SJSA1 (cell line): ENCODE measurements at regions not wholly inside any gene's neighbourhood (a gene's known extent, or its start where the extent isn't known, plus 50 kb on each side); places are given as distances from the start of the nearest gene placed in this dataset.

ENCODE experiments used
- DNase-seq, 2 experiments: peaks; one replicate each; pipeline ENCODE4 v3.0.0-alpha.2; 2015 to 2020; ENCODE audit warnings: low spot score in 2 of 2, low read depth in 1 of 2
- H3K27ac ChIP-seq: fragments of 250-450 bp; sonication (Bioruptor Pico); 2 replicates; pipeline ENCODE4 v1.5.1; 2020; ENCODE audit warnings: mild to moderate bottlenecking, moderate library complexity
- H3K27me3 ChIP-seq: fragments of 250-450 bp; sonication (Bioruptor Pico); replicated peaks from 2 replicates; pipeline ENCODE4 v1.5.1; 2020; ENCODE audit warnings: mild to moderate bottlenecking, moderate library complexity
- H3K36me3 ChIP-seq: fragments of 250-450 bp; sonication (Bioruptor Pico); 2 replicates; pipeline ENCODE4 v1.5.1; 2020; ENCODE audit warnings: mild to moderate bottlenecking
- H3K4me1 ChIP-seq: fragments of 250-450 bp; sonication (Bioruptor Pico); replicated peaks from 2 replicates; pipeline ENCODE4 v1.6.1; 2021; ENCODE audit warnings: mild to moderate bottlenecking
- H3K4me3 ChIP-seq: fragments of 250-450 bp; sonication (Bioruptor Pico); 2 replicates; pipeline ENCODE4 v1.5.1; 2020; ENCODE audit warnings: mild to moderate bottlenecking
- H3K9me3 ChIP-seq: fragments of 250-450 bp; sonication (Bioruptor Pico); replicated peaks from 2 replicates; pipeline ENCODE4 v1.5.1; 2020; ENCODE audit warnings: mild to moderate bottlenecking

DNA sequence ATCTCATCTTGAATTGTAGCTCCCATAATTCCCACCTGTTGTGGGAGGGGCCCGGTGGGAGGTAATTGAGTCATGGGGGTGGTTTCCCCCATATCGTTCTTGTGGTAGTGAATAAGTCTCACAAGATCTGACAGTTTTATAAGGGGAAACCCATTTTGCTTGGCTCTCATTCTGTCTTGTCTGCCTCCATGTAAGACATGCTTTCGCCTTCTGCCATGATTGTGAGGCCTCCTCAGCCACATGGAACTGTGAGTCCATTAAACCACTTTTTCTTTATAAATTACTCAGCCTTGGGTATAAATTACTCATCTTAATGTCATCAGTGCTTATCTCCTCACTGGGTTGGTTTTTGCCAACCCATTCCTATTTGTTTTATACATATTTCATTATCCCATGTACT is 142.0 kb upstream of the GMDS start:
- Histone ChIP-seq H3K27ac (no peak overlapping the region), H3K9me3 (no peaks in the 10 kb centered on the region), H3K4me3 (no peak overlapping the region), H3K4me1 (no peaks in the 10 kb centered on the region), H3K36me3 (no peaks in the 10 kb centered on the region), H3K27me3 (no peaks in the 10 kb centered on the region)
- no peak for DNase-seq

DNA sequence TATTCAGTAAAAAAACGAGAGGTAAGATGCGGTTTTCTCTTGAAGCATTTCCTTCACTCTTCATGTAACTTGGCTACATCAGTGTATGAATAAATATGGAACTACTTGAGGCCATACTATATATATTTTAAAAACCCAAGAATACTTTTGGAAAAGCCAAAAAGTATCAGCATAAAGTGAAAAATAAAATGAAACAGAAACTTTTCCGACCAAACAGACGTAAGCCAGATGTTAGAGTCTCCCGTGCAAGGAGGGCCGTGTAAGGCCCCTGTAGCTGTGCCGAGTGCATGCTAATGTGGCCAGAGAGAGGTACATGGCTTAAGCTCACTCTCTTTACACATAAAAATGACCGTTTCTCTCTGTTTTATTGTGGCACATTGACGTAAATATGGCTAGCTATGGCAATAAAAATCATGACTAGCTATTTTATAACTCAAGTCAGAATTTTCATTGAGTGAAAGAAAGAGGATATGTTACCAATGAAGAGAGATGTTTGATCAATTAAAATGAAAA is 140.1 kb upstream of the GMDS start:
- Histone ChIP-seq H3K4me1 (no peaks in the 10 kb centered on the region), H3K4me3 (no peak overlapping the region), H3K27ac (no peak overlapping the region)

DNA sequence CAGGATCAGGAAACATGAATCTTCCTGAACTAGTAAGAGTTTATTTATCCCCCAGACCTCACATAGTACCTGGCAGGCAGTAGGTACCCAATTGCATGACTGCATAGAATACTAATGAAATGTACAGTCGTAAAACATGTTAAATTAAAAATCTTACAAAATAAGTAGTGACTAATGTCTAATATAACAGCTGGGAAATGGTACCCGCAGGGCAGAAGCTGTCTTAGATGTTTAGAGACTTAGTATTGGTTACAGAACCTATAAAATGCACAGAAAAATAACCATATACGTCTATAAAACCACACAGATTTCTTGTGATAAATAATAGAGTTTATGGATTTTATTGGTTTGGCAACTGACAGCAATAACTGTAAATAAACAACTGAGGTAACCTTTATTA is 139.1 kb upstream of the GMDS start:
- no peak overlapping the region for H3K4me3 ChIP-seq
- H3K27ac ChIP-seq, result no peak overlapping the region
- H3K4me1 ChIP-seq, result peaks cover 6% of the 10 kb centered on the region
- no peak for DNase-seq
- H3K36me3 ChIP-seq, result no peaks in the 10 kb centered on the region
- H3K27me3 ChIP-seq, result no peaks in the 10 kb centered on the region
- no peaks in the 10 kb centered on the region for H3K9me3 ChIP-seq

More for the DNA sequence above, 140.1 kb upstream of the GMDS start:
- no peaks in the 10 kb centered on the region for H3K9me3 ChIP-seq
- H3K27me3 ChIP-seq, result no peaks in the 10 kb centered on the region
- no peak for DNase-seq
- no peaks in the 10 kb centered on the region for H3K36me3 ChIP-seq

GRCh38 chr6:2381872-2382661 is 136.7 kb upstream of the GMDS start:
- no peaks in the 10 kb centered on the region for H3K36me3 ChIP-seq
- no peaks in the 10 kb centered on the region for H3K9me3 ChIP-seq
- no peak for DNase-seq
- H3K4me3 ChIP-seq, result no peak overlapping the region
- H3K27ac ChIP-seq, result no peak overlapping the region
- H3K4me1 ChIP-seq, result peaks cover 29% of the 10 kb centered on the region
- no peaks in the 10 kb centered on the region for H3K27me3 ChIP-seq

DNA sequence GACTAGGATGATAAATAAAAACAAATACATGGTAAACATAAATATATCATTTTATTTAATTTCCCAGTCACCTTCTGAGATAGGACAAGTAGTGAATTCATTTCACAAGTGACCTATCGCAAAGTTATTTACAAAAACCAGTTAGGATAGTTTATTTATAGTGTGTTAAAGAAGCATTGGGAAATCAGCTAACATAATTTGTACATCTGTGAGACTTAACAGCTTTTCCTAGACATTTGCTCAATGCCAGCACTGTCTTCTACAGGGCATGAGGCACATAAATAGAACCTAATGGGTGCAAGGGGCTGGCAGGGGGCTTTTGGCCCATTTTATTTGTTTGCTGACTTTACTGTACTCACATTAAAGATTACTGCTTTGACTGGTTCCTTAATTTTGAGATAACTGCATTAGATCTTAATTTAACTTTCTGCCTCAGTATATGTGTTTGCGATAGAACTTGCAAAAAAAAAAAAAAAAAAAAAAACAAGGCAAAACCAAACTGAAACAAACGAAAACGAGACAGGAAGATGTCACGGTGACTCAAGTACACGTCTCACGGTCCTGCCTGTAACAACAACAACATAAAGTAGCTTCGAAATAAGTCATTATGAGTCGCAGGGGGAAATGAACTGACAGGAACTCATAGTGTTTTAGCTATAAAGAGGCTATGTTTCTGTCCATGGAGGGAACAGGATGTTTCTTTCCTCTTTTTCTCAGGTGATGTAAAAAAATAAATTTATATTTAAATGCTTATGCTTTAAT is 133.7 kb upstream of the GMDS start:
- Histone ChIP-seq H3K27me3 (no peaks in the 10 kb centered on the region), H3K4me1 (peaks cover 39% of the 10 kb centered on the region), H3K4me3 (no peak overlapping the region), H3K27ac (peak overlapping the region; percentile 75), H3K9me3 (no peaks in the 10 kb centered on the region), H3K36me3 (no peaks in the 10 kb centered on the region)
- peak in 1 of 2 experiments; percentile 64 for DNase-seq

GRCh38 chr6:2378046-2378657 is 132.7 kb upstream of the GMDS start:
- Histone ChIP-seq H3K4me3 (no peak overlapping the region), H3K4me1 (peaks cover 39% of the 10 kb centered on the region), H3K27me3 (no peaks in the 10 kb centered on the region), H3K9me3 (no peaks in the 10 kb centered on the region), H3K36me3 (no peaks in the 10 kb centered on the region), H3K27ac (peak overlapping the region; percentile 74)
- peak in 1 of 2 experiments; percentile 4 for DNase-seq

DNA sequence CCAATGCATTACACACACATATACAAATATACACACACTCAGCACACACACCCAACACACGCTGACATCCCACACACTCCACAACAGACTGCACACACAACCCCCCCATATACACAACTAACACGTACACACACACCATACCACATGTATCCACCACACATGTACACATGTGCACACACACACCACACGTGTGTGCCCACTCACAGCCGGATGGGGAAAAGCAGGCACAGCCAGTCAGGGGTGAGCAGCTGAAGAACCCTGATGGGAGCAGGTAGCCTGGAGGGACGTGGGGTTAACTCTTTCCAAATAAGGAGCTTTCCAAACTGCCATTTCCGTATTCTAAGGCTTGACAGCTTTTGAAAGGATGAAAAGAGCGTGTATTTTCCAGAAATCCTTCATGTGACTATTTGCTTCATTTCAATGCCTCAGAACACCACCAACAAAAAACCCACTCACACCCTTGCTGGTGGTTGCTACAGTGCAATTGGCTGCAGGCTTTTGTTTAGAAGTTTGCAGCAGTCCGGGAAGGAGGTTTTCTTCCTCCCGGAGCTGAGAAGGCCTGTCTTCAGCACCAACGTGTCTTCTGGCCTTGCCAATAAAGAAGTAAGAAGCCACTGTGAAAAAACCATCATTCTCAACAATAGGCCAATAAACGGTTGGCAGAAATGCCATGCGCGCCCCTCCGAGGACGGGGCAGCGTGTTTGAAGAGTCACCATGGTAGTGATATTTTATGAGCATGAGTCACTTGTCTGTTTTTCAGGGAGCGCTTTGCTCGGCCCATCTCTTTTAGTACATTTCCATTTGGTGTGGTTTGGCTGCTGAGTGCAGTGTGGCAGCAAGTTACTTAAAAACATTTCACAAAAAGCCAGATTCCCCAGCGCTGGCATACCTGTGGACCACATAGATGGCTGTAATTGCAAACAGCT is 131.3 kb upstream of the GMDS start:
- Histone ChIP-seq H3K27me3 (no peaks in the 10 kb centered on the region), H3K36me3 (no peaks in the 10 kb centered on the region), H3K4me3 (peak overlapping the region; percentile 1; the same call in 1 of the 2 replicates), H3K27ac (peak overlapping the region; percentile 74), H3K4me1 (peaks cover 39% of the 10 kb centered on the region), H3K9me3 (no peaks in the 10 kb centered on the region)
- peak; percentile 85 to 94 for DNase-seq

DNA sequence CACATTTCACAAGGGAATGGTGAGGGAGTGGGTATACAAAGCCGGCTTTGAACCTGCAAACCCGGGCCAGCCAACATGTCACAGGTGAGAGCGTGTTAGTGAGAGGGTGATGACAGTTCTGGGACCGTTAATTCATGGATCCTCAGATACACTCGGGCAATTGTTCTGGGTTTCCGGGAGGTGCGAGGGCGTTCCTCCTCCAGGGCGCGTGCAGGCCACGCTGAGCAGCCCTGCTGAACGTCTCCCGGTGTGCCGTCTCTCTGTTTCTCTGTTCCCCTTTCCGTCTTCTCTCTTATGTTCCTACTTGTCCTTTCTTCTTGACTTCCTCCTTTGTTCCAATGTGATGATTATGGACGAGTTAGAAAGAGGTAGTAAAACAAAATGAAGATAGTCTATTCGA is 130.0 kb upstream of the GMDS start:
- H3K4me3 ChIP-seq, result no peak overlapping the region
- H3K4me1 ChIP-seq, result peaks cover 39% of the 10 kb centered on the region
- H3K36me3 ChIP-seq, result no peaks in the 10 kb centered on the region
- H3K27me3 ChIP-seq, result no peaks in the 10 kb centered on the region
- no peaks in the 10 kb centered on the region for H3K9me3 ChIP-seq
- no peak overlapping the region for H3K27ac ChIP-seq
- DNase-seq, result no peak

DNA sequence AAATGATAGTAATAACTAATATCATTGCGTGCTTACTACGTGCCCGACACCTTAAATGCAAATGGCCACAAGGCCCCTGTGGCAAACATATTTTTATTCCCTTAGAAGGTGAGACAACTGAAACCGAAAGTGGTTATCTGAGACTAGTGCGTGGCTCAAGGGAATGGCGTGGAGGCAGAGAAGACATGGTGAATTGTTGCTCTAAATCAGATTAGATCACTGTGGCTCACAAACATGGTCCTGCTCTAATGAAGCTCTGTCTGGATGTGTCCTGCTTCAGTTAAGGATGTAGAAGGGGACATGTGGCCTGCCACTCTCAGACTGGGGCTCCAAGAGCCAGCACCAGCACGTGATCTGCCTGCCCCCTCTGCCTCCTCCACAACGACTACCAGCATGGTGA is 124.2 kb upstream of the GMDS start:
- Histone ChIP-seq H3K4me1 (no peaks in the 10 kb centered on the region), H3K27ac (no peak overlapping the region), H3K27me3 (no peaks in the 10 kb centered on the region), H3K4me3 (no peak overlapping the region), H3K36me3 (no peaks in the 10 kb centered on the region), H3K9me3 (no peaks in the 10 kb centered on the region)
- no peak for DNase-seq

DNA sequence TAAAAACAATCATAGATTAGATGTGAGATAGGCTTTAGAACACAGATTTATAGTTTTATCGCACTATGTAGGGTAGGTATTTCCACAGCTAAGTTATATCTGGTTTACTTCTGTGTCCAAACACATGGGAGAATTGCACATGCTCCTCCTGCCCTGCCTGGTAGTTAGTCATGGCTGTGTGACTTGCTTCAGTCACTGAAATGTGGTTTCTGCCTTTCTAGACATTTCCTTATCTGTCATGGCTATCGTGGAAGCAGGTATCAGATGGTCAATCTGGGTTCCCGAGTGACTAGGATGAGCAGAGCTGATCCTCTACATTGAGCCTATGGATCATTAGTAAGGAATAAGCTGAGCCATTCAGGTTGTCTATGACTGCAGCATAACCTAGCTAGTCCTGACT is 117.8 kb upstream of the GMDS start:
- DNase-seq, result no peak
- Histone ChIP-seq H3K36me3 (no peaks in the 10 kb centered on the region), H3K27me3 (no peaks in the 10 kb centered on the region), H3K4me1 (no peaks in the 10 kb centered on the region), H3K9me3 (no peaks in the 10 kb centered on the region), H3K27ac (no peak overlapping the region), H3K4me3 (no peak overlapping the region)

- H3K36me3 ChIP-seq, result no peaks in the 10 kb centered on the region
- H3K4me3 ChIP-seq, result no peak overlapping the region
- H3K27ac ChIP-seq, result no peak overlapping the region
- no peaks in the 10 kb centered on the region for H3K27me3 ChIP-seq
- H3K9me3 ChIP-seq, result no peaks in the 10 kb centered on the region
- H3K4me1 ChIP-seq, result no peaks in the 10 kb centered on the region
- no peak for DNase-seq
These were observed 115.8 kb upstream of the GMDS start for GRCh38 chr6:2361195-2361594.

- Histone ChIP-seq H3K27ac (no peak overlapping the region), H3K4me1 (no peaks in the 10 kb centered on the region), H3K9me3 (no peaks in the 10 kb centered on the region), H3K36me3 (no peaks in the 10 kb centered on the region), H3K27me3 (no peaks in the 10 kb centered on the region), H3K4me3 (no peak overlapping the region)
- DNase-seq, result no peak
These were observed 115.3 kb upstream of the GMDS start for GRCh38 chr6:2360716-2361115.

DNA sequence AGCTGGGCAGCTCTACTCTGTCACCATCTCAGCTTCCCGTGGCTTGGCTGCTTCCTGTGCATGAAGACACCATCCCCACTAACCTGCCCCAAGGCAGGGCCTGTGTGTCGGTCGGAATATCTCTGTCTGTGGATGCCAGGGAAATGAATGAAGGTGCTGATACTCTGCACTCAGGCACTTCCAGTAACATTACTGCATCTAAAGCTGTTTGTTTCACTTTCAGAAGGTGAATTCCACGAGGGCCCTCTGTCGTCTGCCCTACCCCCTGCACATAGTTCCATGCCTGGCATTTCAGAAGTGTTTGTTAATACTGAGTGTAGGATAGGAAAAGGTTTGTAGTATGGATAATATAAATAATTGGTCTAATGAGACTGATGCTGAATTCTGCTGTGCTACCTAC is 114.7 kb upstream of the GMDS start:
- Histone ChIP-seq H3K27me3 (no peaks in the 10 kb centered on the region), H3K36me3 (no peaks in the 10 kb centered on the region), H3K4me3 (no peak overlapping the region), H3K9me3 (no peaks in the 10 kb centered on the region), H3K4me1 (no peaks in the 10 kb centered on the region), H3K27ac (no peak overlapping the region)
- DNase-seq, result no peak
